ENCODE measurements at regions not wholly inside any gene's neighbourhood (a gene's known extent, or its start where the extent isn't known, plus 50 kb on each side); places are given as distances from the start of the nearest gene placed in this dataset.

GRCh38 chr12:90360300-90360699 lies 594.7 kb downstream of the CCER1 start:
- Histone ChIP-seq H2BK12ac (ENCODE audit: insufficient read length, low read depth, low read length) (no peak overlapping the region), H4K91ac (ENCODE audit: insufficient read length, low read depth, low read length) (no peak overlapping the region), H3K9me3 (ENCODE audit: control insufficient read depth, low read depth, low read length) (no peaks in the 10 kb centered on the region), H2AK5ac (ENCODE audit: insufficient read length, low read length) (no peak overlapping the region), H3K18ac (ENCODE audit: insufficient read length, low read depth, low read length) (no peak overlapping the region), H4K8ac (replicated peaks; ENCODE audit: insufficient read length, low read depth, low read length) (no peak overlapping the region), H3K9ac (ENCODE audit: extremely low read depth, insufficient read length, low read length) (no peak overlapping the region), H3K23ac (ENCODE audit: insufficient read length, low read depth, low read length) (no peak overlapping the region), H3K27ac (ENCODE audit: insufficient read length, low read depth, low read length) (no peak overlapping the region), H3K27me3 (ENCODE audit: insufficient read depth, low read length) (no peaks in the 10 kb centered on the region), H2BK15ac (ENCODE audit: low read depth, low read length) (no peak overlapping the region), H3T11ph (ENCODE audit: low read length) (no peak overlapping the region), H3K4me1 (ENCODE audit: insufficient read depth, low read length) (no peaks in the 10 kb centered on the region), H3K14ac (ENCODE audit: insufficient read depth, low read length) (no peak overlapping the region), H4K20me1 (ENCODE audit: control insufficient read depth, insufficient read depth, insufficient read length) (no peaks in the 10 kb centered on the region), H3K56ac (ENCODE audit: insufficient read length, low read depth, low read length) (no peak overlapping the region), H3K4ac (ENCODE audit: low read depth, low read length) (no peak overlapping the region), H3K23me2 (ENCODE audit: insufficient read length, low read depth, low read length, poor library complexity, severe bottlenecking) (no peaks in the 10 kb centered on the region), H4K5ac (ENCODE audit: insufficient read length, low read depth, low read length) (no peak overlapping the region), H2BK120ac (ENCODE audit: low read depth, low read length, poor library complexity, severe bottlenecking) (no peak overlapping the region), H3K4me2 (ENCODE audit: insufficient read depth, insufficient read length, low read length) (no peak overlapping the region), H2BK20ac (ENCODE audit: low read depth, low read length, poor library complexity, severe bottlenecking) (no peak overlapping the region), H3K79me2 (ENCODE audit: insufficient read depth, low read length) (no peaks in the 10 kb centered on the region), H3K79me1 (ENCODE audit: insufficient read depth, low read depth, low read length, poor library complexity, severe bottlenecking) (no peaks in the 10 kb centered on the region), H2AFZ (ENCODE audit: low read length) (no peak overlapping the region), H2BK5ac (ENCODE audit: insufficient read length, low read length) (no peak overlapping the region)
- Mint-ChIP-seq H3K27me3 (ENCODE audit: low read depth) (no peaks in the 10 kb centered on the region; the same call in 1 of the 2 replicates), H3K4me3 (no peak overlapping the region), H3K27ac (no peak overlapping the region), H3K4me1 (peaks cover 15% of the 10 kb centered on the region in 2 experiments), H3K9me3 (no peaks in the 10 kb centered on the region), H3K36me3 (ENCODE audit: insufficient read depth in 1 of 3, low read depth in 3 of 3) (no peaks in the 10 kb centered on the region)
- no peak for DNase-seq
- TF ChIP-seq, protein P1, sequence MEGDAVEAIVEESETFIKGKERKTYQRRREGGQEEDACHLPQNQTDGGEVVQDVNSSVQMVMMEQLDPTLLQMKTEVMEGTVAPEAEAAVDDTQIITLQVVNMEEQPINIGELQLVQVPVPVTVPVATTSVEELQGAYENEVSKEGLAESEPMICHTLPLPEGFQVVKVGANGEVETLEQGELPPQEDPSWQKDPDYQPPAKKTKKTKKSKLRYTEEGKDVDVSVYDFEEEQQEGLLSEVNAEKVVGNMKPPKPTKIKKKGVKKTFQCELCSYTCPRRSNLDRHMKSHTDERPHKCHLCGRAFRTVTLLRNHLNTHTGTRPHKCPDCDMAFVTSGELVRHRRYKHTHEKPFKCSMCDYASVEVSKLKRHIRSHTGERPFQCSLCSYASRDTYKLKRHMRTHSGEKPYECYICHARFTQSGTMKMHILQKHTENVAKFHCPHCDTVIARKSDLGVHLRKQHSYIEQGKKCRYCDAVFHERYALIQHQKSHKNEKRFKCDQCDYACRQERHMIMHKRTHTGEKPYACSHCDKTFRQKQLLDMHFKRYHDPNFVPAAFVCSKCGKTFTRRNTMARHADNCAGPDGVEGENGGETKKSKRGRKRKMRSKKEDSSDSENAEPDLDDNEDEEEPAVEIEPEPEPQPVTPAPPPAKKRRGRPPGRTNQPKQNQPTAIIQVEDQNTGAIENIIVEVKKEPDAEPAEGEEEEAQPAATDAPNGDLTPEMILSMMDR (conservative IDR thresholded peaks at IDR 0.05) = no peak

Data from H9 (cell line).